ENCODE measurements at regions not wholly inside any gene's neighbourhood (a gene's known extent, or its start where the extent isn't known, plus 50 kb on each side); places are given as distances from the start of the nearest gene placed in this dataset.
A peak's percentile ranks its signal among the peaks of the same experiment; 100 is the strongest.

GRCh38 chr3:154758109-154758868, 321.8 kb upstream of the MME start:
- no peak for DNase-seq (ENCODE audit: low spot score)
- Mint-ChIP-seq H3K4me3 (ENCODE audit: unreplicated experiment) (no peak overlapping the region), H3K27me3 (ENCODE audit: unreplicated experiment) (no peaks in the 10 kb centered on the region), H3K4me1 (ENCODE audit: unreplicated experiment) (peaks cover 3% of the 10 kb centered on the region), H3K27ac (ENCODE audit: unreplicated experiment) (no peak overlapping the region), H3K36me3 (ENCODE audit: low read depth, unreplicated experiment) (no peaks in the 10 kb centered on the region), H3K9me3 (ENCODE audit: unreplicated experiment) (no peaks in the 10 kb centered on the region)
- TF ChIP-seq CTCF (IDR thresholded peaks at IDR 0.05; ENCODE audit: unreplicated experiment), result peak; percentile 36

- DNase-seq (ENCODE audit: low spot score), result no peak
- Mint-ChIP-seq H3K4me3 (ENCODE audit: unreplicated experiment) (no peak overlapping the region), H3K27me3 (ENCODE audit: unreplicated experiment) (no peaks in the 10 kb centered on the region), H3K9me3 (ENCODE audit: unreplicated experiment) (no peaks in the 10 kb centered on the region), H3K36me3 (ENCODE audit: low read depth, unreplicated experiment) (no peaks in the 10 kb centered on the region), H3K4me1 (ENCODE audit: unreplicated experiment) (no peaks in the 10 kb centered on the region), H3K27ac (ENCODE audit: unreplicated experiment) (no peak overlapping the region)
- no peak for TF ChIP-seq CTCF (IDR thresholded peaks at IDR 0.05; ENCODE audit: unreplicated experiment)
Observed at GRCh38 chr3:154753101-154753500, 323.1 kb upstream of the GPR149 start.

GRCh38 chr3:154749514-154749913, 319.5 kb upstream of the GPR149 start:
- Mint-ChIP-seq H3K27me3 (ENCODE audit: unreplicated experiment) (no peaks in the 10 kb centered on the region), H3K4me1 (ENCODE audit: unreplicated experiment) (no peaks in the 10 kb centered on the region), H3K4me3 (ENCODE audit: unreplicated experiment) (no peak overlapping the region), H3K9me3 (ENCODE audit: unreplicated experiment) (no peaks in the 10 kb centered on the region), H3K27ac (ENCODE audit: unreplicated experiment) (no peak overlapping the region), H3K36me3 (ENCODE audit: low read depth, unreplicated experiment) (no peaks in the 10 kb centered on the region)
- no peak for DNase-seq (ENCODE audit: low spot score)
- no peak for TF ChIP-seq CTCF (IDR thresholded peaks at IDR 0.05; ENCODE audit: unreplicated experiment)

GRCh38 chr3:154745929-154746328, 315.9 kb upstream of the GPR149 start:
- no peak for TF ChIP-seq CTCF (IDR thresholded peaks at IDR 0.05; ENCODE audit: unreplicated experiment)
- Mint-ChIP-seq H3K36me3 (ENCODE audit: low read depth, unreplicated experiment) (no peaks in the 10 kb centered on the region), H3K4me1 (ENCODE audit: unreplicated experiment) (no peaks in the 10 kb centered on the region), H3K9me3 (ENCODE audit: unreplicated experiment) (no peaks in the 10 kb centered on the region), H3K27me3 (ENCODE audit: unreplicated experiment) (no peaks in the 10 kb centered on the region), H3K4me3 (ENCODE audit: unreplicated experiment) (no peak overlapping the region), H3K27ac (ENCODE audit: unreplicated experiment) (no peak overlapping the region)
- no peak for DNase-seq (ENCODE audit: low spot score)

- H3K36me3 Mint-ChIP-seq (ENCODE audit: low read depth, unreplicated experiment), result no peaks in the 10 kb centered on the region
- H3K27me3 Mint-ChIP-seq (ENCODE audit: unreplicated experiment), result no peaks in the 10 kb centered on the region
- no peak for TF ChIP-seq CTCF (IDR thresholded peaks at IDR 0.05; ENCODE audit: unreplicated experiment)
- no peak for DNase-seq (ENCODE audit: low spot score)
- no peak overlapping the region for H3K4me3 Mint-ChIP-seq (ENCODE audit: unreplicated experiment)
- H3K27ac Mint-ChIP-seq (ENCODE audit: unreplicated experiment), result no peak overlapping the region
- no peaks in the 10 kb centered on the region for H3K4me1 Mint-ChIP-seq (ENCODE audit: unreplicated experiment)
- no peaks in the 10 kb centered on the region for H3K9me3 Mint-ChIP-seq (ENCODE audit: unreplicated experiment)
Observed at GRCh38 chr3:154745122-154745521, 315.1 kb upstream of the GPR149 start.

All from endothelial cell (in vitro differentiated cells).